ENCODE measurements at regions not wholly inside any gene's neighbourhood (a gene's known extent, or its start where the extent isn't known, plus 50 kb on each side); places are given as distances from the start of the nearest gene placed in this dataset.

DNA sequence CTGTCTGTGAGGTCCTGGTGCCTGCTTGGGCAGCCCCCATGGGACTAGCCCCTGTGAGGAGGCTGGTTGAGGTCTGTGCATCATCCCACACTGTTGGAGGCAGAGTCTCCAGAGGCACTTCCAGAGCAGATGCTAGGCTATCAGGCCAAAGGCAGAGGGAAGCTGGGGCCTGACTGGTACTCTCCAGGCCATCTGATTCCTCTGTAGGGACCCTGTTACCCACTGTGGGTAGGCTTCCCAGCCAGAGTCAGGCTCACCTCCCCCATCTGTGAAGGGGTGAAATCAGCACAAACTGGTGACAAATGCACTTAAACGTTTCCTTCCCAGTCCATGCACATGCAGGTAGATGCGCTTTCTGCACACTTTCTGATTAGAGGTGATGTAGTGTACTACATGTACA is 212.6 kb upstream of the TOPAZ1 start:
- H3K36me3 ChIP-seq (ENCODE audit: control insufficient read depth, insufficient read depth, low read length): no peaks in the 10 kb centered on the region
- intact Hi-C loops (cut with micrococcal nuclease): no loop called here
- no peaks in the 10 kb centered on the region for H3K9me3 ChIP-seq (ENCODE audit: control insufficient read depth, insufficient read depth, low read length)
- no peak overlapping the region for H3K27ac ChIP-seq (ENCODE audit: low read length)
- TF ChIP-seq, protein P1, sequence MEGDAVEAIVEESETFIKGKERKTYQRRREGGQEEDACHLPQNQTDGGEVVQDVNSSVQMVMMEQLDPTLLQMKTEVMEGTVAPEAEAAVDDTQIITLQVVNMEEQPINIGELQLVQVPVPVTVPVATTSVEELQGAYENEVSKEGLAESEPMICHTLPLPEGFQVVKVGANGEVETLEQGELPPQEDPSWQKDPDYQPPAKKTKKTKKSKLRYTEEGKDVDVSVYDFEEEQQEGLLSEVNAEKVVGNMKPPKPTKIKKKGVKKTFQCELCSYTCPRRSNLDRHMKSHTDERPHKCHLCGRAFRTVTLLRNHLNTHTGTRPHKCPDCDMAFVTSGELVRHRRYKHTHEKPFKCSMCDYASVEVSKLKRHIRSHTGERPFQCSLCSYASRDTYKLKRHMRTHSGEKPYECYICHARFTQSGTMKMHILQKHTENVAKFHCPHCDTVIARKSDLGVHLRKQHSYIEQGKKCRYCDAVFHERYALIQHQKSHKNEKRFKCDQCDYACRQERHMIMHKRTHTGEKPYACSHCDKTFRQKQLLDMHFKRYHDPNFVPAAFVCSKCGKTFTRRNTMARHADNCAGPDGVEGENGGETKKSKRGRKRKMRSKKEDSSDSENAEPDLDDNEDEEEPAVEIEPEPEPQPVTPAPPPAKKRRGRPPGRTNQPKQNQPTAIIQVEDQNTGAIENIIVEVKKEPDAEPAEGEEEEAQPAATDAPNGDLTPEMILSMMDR (IDR thresholded peaks at IDR 0.05): no peak
- peaks cover 24 to 63% of the 10 kb centered on the region in 2 donors for H3K27me3 Mint-ChIP-seq (ENCODE audit: low read depth in 2 of 2)
- no peaks in the 10 kb centered on the region for H3K36me3 Mint-ChIP-seq
- no peak overlapping the region for H3K4me3 ChIP-seq (ENCODE audit: low read length)
- H3K4me1 ChIP-seq (ENCODE audit: control insufficient read depth, insufficient read depth, low read length): no peaks in the 10 kb centered on the region
- ATAC-seq: no peak
- H3K9me3 Mint-ChIP-seq: no peaks in the 10 kb centered on the region
- WGBS (ENCODE audit: insufficient coverage): 100% methylated on average over 1 of the region's 2 CpGs
- DNase-seq: no peak
- no peaks in the 10 kb centered on the region for H3K4me1 Mint-ChIP-seq
- no peak overlapping the region for H3K4me3 Mint-ChIP-seq
- no peak overlapping the region for H3K27ac Mint-ChIP-seq
- peaks cover 3% of the 10 kb centered on the region for H3K27me3 ChIP-seq (ENCODE audit: control insufficient read depth, insufficient read depth, low read length)

DNA sequence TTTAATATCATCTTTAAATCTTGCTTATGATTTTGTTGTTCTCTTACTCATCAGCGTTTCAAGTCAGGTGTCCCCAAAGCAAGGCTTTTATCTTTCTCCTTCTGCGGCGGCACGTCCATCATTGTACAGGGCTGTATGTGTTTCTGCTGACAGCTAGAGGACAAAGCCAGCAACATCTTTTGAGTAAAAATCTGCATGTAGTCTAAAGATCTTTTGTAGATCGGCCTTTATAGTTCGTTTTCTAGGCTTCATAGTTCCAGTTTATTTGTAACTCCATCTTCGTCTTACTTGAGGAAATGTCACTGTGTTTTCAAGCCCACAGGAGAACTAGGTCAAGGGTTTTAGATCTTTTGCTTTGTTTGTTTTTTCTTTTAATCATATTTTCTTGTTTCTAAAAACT is 211.4 kb upstream of the TOPAZ1 start:
- Histone ChIP-seq H3K4me3 (ENCODE audit: low read length) (no peak overlapping the region), H3K4me1 (ENCODE audit: control insufficient read depth, insufficient read depth, low read length) (no peaks in the 10 kb centered on the region), H3K27ac (ENCODE audit: low read length) (no peak overlapping the region), H3K36me3 (ENCODE audit: control insufficient read depth, insufficient read depth, low read length) (no peaks in the 10 kb centered on the region), H3K9me3 (ENCODE audit: control insufficient read depth, insufficient read depth, low read length) (no peaks in the 10 kb centered on the region), H3K27me3 (ENCODE audit: control insufficient read depth, insufficient read depth, low read length) (no peaks in the 10 kb centered on the region)
- Mint-ChIP-seq H3K4me3 (no peak overlapping the region), H3K9me3 (no peaks in the 10 kb centered on the region), H3K4me1 (no peaks in the 10 kb centered on the region), H3K27me3 (ENCODE audit: low read depth in 2 of 2) (peaks cover 24 to 52% of the 10 kb centered on the region in 2 donors), H3K36me3 (no peaks in the 10 kb centered on the region), H3K27ac (no peak overlapping the region)
- ATAC-seq (no peak), DNase-seq (no peak)
- 80% methylated on average over 7 of the region's 7 CpGs for WGBS (ENCODE audit: insufficient coverage)
- TF ChIP-seq, protein P1 (IDR thresholded peaks at IDR 0.05): no peak
- intact Hi-C loops (cut with micrococcal nuclease): no loop called here

DNA sequence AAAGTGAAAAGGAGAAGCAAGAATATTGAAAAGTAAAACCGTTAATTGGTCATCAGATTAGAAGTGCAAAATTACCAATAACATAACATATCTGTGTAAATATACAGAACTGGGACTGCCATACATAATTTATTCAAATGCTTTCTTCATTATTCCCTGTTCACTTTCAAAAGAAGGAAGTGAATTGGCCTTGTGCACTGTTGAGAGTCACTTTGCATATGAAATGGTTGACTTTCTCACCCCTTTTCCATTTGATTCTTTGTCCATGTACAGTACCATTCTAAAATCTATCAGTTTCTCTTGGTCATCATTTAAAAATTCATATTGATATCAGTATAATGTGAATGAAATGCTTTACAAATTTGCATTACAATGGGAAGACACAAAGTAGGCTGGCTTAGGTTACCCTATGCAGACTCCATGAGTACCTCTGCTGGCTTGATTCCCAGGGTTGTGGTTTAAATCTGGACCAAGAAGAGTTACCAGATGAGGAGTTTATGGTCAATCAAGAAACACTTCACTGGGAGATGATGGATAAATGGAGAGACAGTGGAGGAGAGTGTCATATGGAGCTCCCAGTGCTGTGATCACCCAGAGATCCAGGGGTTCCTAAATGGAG is 210.9 kb upstream of the TOPAZ1 start:
- no peak overlapping the region for H3K4me3 Mint-ChIP-seq

More for the DNA sequence above, 210.9 kb upstream of the TOPAZ1 start:
- Mint-ChIP-seq H3K27ac (no peak overlapping the region), H3K27me3 (ENCODE audit: low read depth in 2 of 2) (peaks cover 24 to 50% of the 10 kb centered on the region in 2 donors), H3K9me3 (no peaks in the 10 kb centered on the region), H3K36me3 (no peaks in the 10 kb centered on the region), H3K4me1 (no peaks in the 10 kb centered on the region)
- no peaks in the 10 kb centered on the region for H3K9me3 ChIP-seq (ENCODE audit: control insufficient read depth, insufficient read depth, low read length)
- no peak overlapping the region for H3K27ac ChIP-seq (ENCODE audit: low read length)
- no CpG with 5 or more reads among the region's 1 CpG for WGBS (ENCODE audit: insufficient coverage)
- H3K36me3 ChIP-seq (ENCODE audit: control insufficient read depth, insufficient read depth, low read length): no peaks in the 10 kb centered on the region
- H3K4me1 ChIP-seq (ENCODE audit: control insufficient read depth, insufficient read depth, low read length): no peaks in the 10 kb centered on the region
- TF ChIP-seq, protein P1 (IDR thresholded peaks at IDR 0.05): no peak
- no peak overlapping the region for H3K4me3 ChIP-seq (ENCODE audit: low read length)
- ATAC-seq (no peak), DNase-seq (no peak)
- intact Hi-C loops (cut with micrococcal nuclease): no loop called here
- no peaks in the 10 kb centered on the region for H3K27me3 ChIP-seq (ENCODE audit: control insufficient read depth, insufficient read depth, low read length)
